ENCODE measurements at regions not wholly inside any gene's neighbourhood (a gene's known extent, or its start where the extent isn't known, plus 50 kb on each side); places are given as distances from the start of the nearest gene placed in this dataset.
A peak's percentile ranks its signal among the peaks of the same experiment; 100 is the strongest.
"Not testable (repeated sequence)": the region's sequence is repeated elsewhere in the genome, so short reads cannot be mapped to it uniquely, and the experiment has no call there.

DNA sequence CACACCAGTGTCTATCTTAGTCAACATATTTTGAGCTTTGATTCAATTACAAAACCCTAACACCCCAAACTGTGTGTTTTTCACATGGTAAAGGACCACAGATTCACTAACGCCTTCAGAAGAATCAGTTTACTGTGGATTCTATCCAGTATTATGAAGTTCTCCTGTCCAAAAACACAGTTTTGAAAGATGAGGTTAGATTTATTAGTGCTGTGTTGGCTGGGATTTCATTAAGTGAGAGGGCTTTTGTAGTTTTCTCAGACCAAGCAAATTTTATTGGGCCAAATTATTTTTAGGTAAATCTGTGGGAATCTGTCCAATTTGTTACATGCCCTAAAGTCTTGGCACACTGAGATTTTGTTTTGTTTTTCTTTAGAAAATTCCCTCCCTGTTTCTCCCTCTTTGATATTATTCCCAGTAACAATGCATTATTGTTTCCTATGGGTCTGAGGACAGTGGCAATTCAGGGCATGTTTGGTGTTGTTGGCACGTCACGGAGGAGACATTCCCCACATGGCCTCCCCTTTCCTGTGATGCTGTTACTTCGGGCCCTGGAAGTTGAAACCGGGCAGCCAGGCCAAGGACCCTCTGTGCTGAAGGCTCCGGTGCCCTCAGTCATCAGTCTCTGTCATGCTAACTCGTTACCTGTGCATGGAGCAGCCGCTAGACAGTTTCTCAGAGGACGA lies 87.5 kb upstream of the ALKAL2 start:
- DNase-seq = no peak

DNA sequence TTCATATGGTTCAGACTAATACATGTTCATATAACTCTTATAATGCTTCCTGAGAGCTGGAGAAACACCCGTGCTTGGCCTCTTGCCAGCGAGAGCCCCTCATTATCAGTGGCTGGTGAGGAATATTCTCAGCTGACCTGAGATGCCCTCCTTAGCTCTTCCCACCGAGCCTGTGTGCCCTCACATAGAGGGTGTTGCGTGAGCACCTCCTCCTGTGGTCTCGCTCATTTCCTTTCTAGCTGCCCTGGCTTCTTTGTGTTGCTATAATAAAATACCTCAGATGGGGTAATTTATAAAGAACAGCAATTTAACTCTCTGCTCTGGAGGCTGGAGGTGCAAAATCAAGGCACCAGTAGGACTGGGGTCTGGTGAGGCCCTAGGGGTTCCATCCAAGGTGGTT lies 80.5 kb upstream of the ALKAL2 start:
- no peak for DNase-seq

DNA sequence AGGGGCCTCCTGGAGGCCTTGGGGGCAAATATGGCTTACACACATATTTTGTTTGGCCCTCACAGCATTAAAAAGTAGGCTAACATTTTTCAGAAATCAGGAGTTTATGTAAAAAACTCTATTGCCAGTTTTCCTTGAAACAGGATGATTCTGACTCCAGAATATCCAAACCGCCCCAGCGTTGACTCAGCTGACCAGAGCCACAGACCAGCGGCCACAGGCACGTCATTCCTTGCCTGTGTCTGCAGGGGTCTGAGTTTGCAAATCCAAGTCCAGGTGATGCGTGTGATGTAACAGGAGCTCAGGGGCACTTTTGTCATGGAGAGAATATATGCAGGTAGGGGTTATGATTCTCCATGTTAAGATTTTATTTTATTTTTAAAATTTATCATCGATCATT lies 79.4 kb upstream of the ALKAL2 start:
- no peak for DNase-seq

DNA sequence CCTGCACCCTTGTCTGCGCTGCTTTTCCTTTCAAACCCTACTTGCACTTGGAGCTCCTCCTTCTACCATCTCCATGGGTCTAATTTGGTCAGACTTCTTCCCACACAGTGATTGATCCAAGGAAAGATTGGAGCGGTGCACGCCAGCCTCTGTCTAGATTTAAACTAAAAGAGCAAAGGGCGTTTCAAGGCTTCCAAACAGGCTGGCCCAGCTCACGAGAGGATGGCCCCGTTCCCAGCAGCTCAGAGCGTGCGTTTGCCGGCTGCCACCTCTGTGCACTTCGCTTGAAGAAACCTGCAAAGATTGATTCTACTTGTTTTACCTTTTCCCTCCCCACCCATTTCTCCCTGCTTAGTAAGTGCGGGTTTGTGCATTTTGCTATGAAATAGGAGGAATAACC lies 78.8 kb upstream of the ALKAL2 start:
- no peak for DNase-seq

DNA sequence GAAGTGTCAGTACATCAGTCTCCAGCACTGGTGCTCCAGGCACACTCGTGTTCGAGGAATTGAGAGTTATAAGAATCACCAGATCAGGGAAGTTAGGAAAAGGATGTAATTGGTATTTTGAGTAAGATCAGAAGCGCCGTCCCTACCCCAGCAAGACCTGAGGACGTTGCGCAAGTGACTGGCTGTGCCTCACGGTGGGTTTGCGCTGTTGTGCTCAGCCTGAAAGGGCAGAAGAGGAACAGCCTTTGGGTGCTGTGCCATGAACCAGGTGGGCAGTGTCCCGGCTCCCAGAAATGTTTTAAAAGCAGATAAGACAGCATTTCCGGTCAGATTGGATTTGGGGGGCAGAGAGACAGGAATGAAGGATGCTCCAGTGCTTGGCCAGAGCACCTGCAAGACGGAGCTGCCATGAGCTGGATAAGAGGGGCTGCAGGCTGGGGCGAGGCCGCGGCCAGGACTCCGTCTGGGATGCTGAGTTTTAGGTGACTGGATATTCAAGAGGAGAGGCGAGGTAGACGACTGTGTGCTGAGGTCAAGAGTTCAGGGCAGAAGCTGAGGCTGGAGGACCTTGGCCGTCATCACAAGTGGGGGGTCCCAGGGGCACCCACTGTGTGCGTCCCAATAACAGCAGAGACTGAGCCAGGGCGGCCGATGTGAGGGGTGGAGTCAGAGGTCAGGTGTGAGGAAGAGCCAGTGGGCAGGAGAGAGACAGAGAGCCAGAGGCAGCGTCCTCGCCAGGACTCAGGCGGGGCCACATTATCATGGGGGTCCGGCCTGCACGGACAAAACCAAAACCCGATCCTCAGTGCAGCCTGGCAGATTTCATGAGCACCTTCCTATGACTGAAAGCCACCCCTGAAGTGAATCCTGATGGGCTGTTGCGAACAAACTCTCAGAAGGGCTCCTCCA lies 77.7 kb upstream of the ALKAL2 start:
- no peak for DNase-seq

DNA sequence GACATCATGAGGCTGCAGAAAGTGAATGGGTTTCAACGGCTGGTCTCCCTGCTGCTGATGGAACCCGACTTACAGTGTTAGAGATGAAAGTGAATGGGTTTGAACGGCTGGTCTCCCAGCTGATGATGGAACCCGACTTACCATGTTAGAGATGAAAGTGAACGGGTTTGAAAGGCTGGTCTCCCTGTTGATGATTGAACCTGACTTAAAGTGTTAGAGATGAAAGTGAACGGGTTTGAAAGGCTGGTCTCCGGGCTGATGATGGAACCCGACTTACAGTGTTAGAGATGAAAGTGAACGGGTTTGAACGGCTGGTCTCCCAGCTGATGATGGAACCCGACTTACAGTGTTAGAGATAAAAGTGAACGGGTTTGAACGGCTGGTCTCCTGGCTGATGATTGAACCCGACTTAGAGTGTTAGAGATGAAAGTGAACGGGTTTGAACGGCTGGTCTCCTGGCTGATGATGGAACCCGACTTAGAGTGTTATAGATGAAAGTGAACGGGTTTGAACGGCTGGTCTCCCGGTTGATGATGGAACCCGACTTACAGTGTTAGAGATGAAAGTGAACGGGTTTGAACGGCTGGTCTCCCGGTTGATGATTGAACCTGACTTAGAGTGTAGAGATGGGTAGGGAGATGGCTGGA lies 76.1 kb upstream of the ALKAL2 start:
- peak in 1 of 2 experiments; percentile 3 for DNase-seq

DNA sequence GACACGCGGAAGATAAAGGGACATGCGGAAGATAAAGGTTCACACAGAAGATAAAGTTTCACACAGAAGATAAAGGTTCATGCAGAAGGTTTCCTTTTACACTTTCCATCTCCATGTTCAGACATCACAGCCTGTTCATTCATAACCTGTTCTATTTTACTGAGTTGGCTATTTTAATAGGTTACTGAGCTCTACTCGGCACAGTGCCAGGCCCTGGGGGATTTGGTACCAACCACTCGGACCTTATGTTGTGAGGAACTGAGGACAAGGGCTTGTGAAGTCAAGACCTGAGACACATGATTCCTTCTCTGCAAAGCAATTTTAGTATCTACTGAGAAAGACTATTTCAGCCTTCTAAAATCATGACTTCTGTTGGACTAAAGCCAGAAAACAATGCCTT lies 75.0 kb upstream of the ALKAL2 start:
- DNase-seq = no peak

DNA sequence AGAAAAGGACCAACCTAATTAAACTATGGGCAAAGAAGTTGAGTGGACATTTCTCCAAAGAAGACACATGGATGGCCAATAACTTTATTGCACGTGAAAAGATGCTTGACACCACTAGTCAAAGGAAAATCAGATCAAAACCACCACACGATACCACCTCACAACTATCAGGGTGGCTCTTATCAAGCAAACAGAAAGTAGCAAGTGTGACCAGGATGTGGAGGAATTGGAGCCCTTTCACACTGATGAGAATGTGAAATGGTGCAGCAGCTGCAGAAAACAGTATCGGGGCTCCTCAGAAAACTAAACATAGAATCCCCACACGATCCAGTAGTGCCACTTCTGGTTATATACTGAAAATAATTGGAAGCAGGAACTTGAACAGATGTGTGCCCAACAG lies 72.2 kb upstream of the ALKAL2 start:
- no peak for DNase-seq

DNA sequence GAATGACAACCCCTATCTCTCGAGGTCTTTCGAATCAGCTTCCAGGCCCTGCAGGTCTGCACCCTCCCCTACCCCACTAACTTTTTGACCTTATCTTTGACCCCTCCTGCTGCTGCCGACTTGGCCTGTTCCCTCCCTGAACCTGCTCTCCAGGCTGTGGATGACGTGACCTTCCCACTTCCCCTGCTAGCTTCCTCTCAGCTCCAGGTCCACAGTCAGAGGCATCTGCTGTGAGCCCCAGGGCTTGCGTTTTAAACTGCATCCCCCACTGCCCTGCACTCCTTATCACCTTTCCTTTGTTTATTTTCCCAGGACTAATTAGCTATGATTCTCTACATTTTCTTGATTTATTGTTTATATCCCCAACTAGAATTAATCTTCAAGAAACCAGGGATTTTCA lies 71.2 kb upstream of the ALKAL2 start:
- DNase-seq = no peak

DNA sequence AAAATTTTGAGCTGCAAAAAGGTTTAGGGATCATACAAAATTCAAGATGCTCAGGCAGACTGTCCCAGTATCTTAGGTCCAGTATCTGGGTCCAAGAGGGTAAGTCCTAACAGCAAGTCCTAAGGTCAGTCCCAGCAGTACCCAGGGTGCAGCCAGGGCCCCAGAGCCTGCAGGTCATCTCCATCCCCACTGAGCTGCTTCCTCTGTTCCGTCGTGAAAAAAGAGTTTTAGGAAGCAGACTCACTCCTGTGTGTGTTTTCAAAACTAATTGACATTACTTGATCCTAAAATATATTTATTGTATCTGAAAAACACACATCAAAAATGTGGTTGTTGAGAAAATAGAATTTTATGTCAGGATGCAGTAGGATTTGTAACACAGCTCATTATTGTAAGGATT lies 69.9 kb upstream of the ALKAL2 start:
- DNase-seq = no peak

DNA sequence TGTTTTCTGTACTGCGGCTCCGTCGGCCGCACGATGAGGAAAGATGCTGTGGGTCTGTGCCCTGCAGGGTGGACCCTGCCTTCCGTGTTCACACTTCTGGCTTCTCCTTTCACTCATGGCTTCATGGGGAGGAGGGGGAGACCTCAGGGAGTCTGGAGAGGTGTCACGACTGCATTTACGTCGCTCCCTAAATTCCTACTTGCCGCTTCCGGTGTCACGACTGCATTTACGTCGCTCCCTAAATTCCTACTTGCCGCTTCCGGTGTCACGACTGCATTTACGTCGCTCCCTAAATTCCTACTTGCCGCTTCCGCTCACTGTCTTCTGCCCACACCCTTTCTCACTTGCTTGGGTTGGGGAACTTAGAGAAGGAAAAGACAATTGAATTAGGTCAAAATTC lies 68.4 kb upstream of the ALKAL2 start:
- not testable (repeated sequence) for DNase-seq

DNA sequence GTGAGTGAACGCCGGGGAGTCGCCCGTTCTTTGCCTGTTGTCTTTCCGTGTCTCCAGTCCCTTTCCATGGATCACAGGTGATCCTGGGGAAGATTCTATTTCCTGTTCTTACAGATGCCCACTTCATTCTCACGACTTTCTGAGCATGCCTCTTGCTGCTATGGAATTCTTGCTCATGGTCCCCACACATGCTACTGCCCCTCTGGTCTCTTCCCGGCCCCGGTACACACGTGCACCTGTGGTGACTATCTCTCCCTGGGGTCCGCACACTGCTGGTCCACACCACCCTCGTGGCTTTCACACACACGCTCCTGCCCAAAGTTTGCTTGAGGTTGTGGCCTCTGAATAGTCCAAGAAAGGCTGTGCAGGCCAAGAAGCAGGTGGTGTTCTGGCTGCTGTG lies 67.9 kb upstream of the ALKAL2 start:
- DNase-seq = no peak

DNA sequence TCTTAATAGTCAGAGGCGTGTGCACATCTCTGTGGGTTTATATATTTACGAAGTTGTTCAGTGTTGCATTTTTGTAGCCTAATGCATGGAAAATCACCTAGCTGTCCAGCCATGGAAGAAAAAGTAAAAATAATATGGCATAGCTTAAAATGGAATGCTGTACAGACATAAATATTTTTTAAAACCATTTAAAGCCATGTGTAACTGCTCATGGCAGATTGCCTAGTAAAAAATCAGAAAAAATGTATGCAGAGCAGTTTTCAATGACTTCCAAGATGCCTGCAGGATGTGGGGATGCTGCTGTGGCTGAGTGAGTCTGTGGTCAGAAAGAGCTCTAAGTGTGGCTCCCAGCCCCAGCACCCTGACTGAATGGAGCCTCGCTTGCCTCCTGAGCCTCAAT lies 64.8 kb upstream of the ALKAL2 start:
- DNase-seq = no peak

DNA sequence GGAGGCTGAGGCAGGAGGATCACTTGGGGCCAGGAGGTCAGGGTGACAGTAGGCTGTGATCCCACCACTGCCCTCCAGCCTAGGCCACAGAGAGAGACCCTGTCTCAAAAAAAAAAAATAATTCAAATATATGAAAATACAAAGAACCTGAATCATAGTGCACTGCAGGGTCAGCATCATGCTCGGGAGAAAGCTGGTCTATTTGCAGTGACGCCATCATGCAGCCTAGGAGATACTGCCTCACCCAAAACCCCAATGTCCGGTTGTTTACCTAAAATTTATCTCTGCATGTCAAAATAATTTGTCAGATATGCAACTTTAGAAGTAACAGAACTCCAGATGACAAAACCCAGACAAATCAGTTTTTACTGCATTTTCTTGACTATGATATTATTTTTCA lies 61.5 kb upstream of the ALKAL2 start:
- no peak for DNase-seq

DNA sequence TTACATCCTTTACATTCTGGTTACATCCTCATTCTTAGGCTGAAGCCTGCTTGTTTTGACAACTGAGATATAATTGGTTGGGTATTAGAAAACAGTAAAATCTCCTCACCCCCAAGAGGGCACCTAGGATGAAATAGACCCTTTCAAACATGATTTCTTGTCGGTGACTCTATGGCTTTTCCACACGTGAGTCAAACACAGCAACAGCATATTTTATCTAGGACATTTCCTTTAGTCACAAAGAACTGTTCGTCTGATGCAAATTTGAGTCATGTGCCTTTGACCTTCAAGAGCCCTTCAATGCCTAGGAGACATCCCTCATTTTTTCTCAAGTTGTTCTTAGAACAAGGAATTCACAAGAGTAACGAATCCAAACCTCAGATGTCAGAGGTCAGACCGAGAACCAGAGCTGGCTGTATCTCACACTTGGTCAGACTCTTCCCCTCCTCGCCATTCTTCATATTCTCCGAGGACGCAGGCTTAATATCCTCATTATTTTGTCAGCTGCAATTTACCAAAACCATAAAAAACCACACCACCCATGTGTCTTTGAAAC lies 60.5 kb upstream of the ALKAL2 start:
- no peak for DNase-seq

DNA sequence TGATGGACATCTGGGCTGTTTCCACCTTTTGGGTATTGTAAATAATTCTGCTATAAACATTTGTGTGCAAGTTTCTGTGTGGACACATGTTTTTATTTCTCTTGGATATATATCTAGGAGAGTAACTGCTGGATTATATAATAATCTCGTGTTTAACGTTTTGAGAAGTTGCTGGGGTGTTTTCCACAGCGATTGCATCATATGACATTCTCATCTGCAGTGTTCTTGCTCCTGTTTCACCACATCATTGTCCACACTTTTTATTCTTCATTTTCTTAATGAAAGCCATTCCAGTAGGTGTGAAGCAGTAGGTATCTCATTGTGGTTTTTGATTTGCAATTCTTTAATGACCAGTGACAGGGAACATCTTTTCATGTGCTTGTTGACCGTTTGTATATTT lies 56.9 kb upstream of the ALKAL2 start:
- no peak for DNase-seq

DNA sequence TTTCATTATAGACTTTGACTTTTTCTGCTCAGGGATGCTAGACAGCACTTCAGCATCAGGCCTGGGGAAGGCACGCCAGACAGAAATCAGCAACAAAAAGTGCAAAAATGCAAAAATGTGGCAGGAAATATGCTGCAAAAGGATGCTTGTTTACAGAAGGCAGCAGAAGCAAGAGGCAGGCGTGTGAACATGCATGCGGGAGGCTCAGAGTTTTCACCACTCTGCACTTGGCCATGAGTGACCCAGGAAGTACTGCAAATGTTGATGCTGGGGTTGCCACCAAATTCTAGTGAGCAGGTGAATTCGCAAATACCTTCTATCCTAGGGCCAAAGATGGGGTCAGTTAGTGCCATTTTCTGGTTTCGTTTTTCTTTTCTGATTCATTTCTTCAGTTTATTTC lies 55.5 kb upstream of the ALKAL2 start:
- DNase-seq = no peak

DNA sequence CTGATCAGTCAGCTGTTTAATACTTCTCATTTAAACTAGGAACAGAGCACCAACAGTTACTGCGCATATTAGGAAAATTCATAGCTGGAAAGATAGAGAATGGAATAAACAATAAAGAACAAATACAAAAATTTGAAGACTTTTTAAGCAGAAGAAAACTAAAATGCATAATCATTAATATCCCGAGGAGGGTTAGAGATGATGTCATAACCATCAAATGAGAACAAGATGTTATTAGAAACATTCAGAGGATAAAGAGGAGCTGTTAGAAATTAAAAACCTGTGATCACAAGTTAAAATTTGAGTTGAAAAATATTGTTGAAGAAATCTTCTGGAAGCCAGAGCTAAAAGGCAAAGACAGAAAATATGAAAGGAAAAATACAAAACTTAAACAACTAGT lies 54.0 kb upstream of the ALKAL2 start:
- no peak for DNase-seq

DNA sequence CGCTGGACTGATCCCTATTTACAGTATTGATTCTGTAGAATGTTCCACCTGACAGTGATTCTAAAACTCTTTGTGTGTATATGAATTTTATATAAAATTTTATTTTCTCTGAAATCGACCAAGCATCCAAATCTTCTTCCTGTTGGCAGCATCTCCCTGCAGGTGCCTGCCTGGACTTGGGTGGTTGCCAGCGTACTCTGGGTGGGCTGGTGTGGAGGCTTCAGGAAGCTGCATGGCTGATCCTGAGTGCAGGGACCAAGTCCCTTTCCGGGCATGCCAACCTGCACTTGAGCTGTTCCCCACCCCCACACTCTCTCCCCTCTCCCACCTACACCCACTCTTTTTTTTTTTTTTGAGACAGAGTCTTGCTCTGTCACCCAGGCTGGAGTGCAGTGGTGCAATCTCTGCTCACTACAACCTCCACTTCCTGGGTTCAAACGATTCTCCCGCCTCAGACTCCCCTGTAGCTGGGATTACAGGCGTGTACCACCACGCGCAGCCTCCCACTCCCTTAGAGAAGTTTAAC lies 53.2 kb upstream of the ALKAL2 start:
- DNase-seq = peak; percentile 50 to 60
